Trophoblast cell (in vitro differentiated cells and primary cell): ENCODE measurements at regions not wholly inside any gene's neighbourhood (a gene's known extent, or its start where the extent isn't known, plus 50 kb on each side); places are given as distances from the start of the nearest gene placed in this dataset.
"Not testable (repeated sequence)": the region's sequence is repeated elsewhere in the genome, so short reads cannot be mapped to it uniquely, and the experiment has no call there.

Experiments
- DNase-seq, 2 donors: peaks; one replicate each; pipeline ENCODE4 v3.0.0-alpha.2; 2016
- H2AFZ ChIP-seq: 2 replicates; pipeline ENCODE4 v1.6.1; 2013; ENCODE audit warnings: low read length, moderate library complexity, mild to moderate bottlenecking; ENCODE audit not compliant: insufficient read depth, poor library complexity
- H2AK5ac ChIP-seq: 2 replicates; pipeline ENCODE4 v1.6.1; 2013; ENCODE audit warnings: mild to moderate bottlenecking, low read length
- H2BK120ac ChIP-seq: 2 replicates; pipeline ENCODE4 v1.6.1; 2013; ENCODE audit warnings: low read length, mild to moderate bottlenecking, moderate library complexity; ENCODE audit not compliant: insufficient read depth, poor library complexity
- H2BK12ac ChIP-seq: 2 replicates; pipeline ENCODE4 v1.6.1; 2013; ENCODE audit warnings: mild to moderate bottlenecking, low read length, moderate library complexity
- H2BK5ac ChIP-seq: 2 replicates; pipeline ENCODE4 v1.6.1; 2013; ENCODE audit warnings: low read length, low read depth, moderate library complexity, mild to moderate bottlenecking; ENCODE audit not compliant: poor library complexity
- H3K14ac ChIP-seq: 2 replicates; pipeline ENCODE4 v1.6.1; 2013; ENCODE audit warnings: mild to moderate bottlenecking, low read length
- H3K18ac ChIP-seq: 2 replicates; pipeline ENCODE4 v1.6.1; 2013; ENCODE audit warnings: mild to moderate bottlenecking, low read length
- H3K23ac ChIP-seq: 2 replicates; pipeline ENCODE4 v1.6.1; 2013; ENCODE audit warnings: low read length
- H3K27ac ChIP-seq: 2 replicates; pipeline ENCODE4 v1.5.1; 2013; ENCODE audit warnings: low read depth, mild to moderate bottlenecking, inconsistent platforms, low read length, moderate library complexity
- H3K27me3 ChIP-seq: 2 replicates; pipeline ENCODE4 v1.6.1; 2013; ENCODE audit warnings: inconsistent platforms, mild to moderate bottlenecking, low read length, moderate library complexity; ENCODE audit not compliant: insufficient read depth
- H3K36me3 ChIP-seq, 2 experiments: 1 replicate in 1 of 2; 2 replicates in 1 of 2; pipeline ENCODE4 v1.6.1; 2013; ENCODE audit warnings: low read length in 2 of 2, mild to moderate bottlenecking in 2 of 2, moderate library complexity in 1 of 2; ENCODE audit not compliant: insufficient read depth in 2 of 2, control insufficient read depth in 1 of 2
- H3K4ac ChIP-seq: 2 replicates; pipeline ENCODE4 v1.6.1; 2013; ENCODE audit warnings: low read depth, mild to moderate bottlenecking, low read length, moderate library complexity
- H3K4me1 ChIP-seq, 2 experiments: 1 replicate in 1 of 2; 2 replicates in 1 of 2; pipeline ENCODE4 v1.6.1; 2013; ENCODE audit warnings: low read length in 2 of 2, mild to moderate bottlenecking in 2 of 2, moderate library complexity in 1 of 2; ENCODE audit not compliant: insufficient read depth in 2 of 2, control insufficient read depth in 1 of 2
- H3K4me2 ChIP-seq: 2 replicates; pipeline ENCODE4 v1.6.1; 2013; ENCODE audit warnings: inconsistent platforms, mild to moderate bottlenecking, low read length, moderate library complexity
- H3K4me3 ChIP-seq: 2 replicates; pipeline ENCODE4 v1.5.1; 2013; ENCODE audit warnings: mild to moderate bottlenecking, low read depth, low read length, inconsistent platforms
- H3K79me1 ChIP-seq: one replicate; pipeline ENCODE4 v1.6.1; 2013; ENCODE audit warnings: low read length
- H3K79me2 ChIP-seq: 2 replicates; pipeline ENCODE4 v1.6.1; 2013; ENCODE audit warnings: low read length, mild to moderate bottlenecking; ENCODE audit not compliant: control insufficient read depth, insufficient read depth, poor library complexity
- H3K9ac ChIP-seq: 2 replicates; pipeline ENCODE4 v1.6.1; 2013; ENCODE audit warnings: mild to moderate bottlenecking, low read length
- H3K9me3 ChIP-seq: 2 replicates; pipeline ENCODE4 v1.6.1; 2013; ENCODE audit warnings: low read depth, mild to moderate bottlenecking, control low read depth, inconsistent platforms, low read length; ENCODE audit not compliant: insufficient read depth
- H4K12ac ChIP-seq: 2 replicates; pipeline ENCODE4 v1.6.1; 2013; ENCODE audit warnings: low read depth, mild to moderate bottlenecking, low read length, moderate library complexity
- H4K8ac ChIP-seq: 2 replicates; pipeline ENCODE4 v1.6.1; 2013; ENCODE audit warnings: low read depth, mild to moderate bottlenecking, low read length, moderate library complexity
- H4K91ac ChIP-seq: one replicate; pipeline ENCODE4 v1.6.1; 2013; ENCODE audit warnings: low read depth, mild to moderate bottlenecking, low read length, moderate library complexity
- WGBS: extraction: QIAGEN DNeasy Blood & Tissue Kit; methylation state at CpG from one replicate; pipeline ENCODE4 v1.1.7; 2013; ENCODE audit warnings: missing lambda C conversion rate; ENCODE audit not compliant: insufficient read length, insufficient coverage; ENCODE audit errors: extremely low coverage; 5-methylcytosine and 5-hydroxymethylcytosine counted together

DNA sequence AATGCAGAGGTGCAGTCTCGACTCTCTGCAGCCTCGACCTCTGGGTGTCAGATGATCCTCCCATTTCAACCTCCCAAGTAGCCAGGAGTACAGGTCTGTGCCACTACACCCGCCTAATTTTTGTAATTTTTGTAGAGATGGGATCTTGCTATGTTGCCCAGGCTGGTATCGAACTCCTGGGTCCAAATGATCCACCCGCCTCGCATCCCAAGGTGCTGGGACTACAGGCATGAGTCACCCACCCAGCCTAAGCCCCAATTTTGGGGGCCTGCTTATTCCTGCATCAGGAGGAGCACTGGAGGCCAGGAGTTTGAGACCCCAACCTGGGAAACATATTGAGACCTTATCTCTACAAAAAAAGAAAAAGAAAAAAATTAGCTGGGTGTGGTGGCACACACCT is 80.1 kb upstream of the ADGRE5 start:
- Histone ChIP-seq H3K14ac (no peak overlapping the region), H3K79me1 (no peaks in the 10 kb centered on the region), H3K79me2 (no peaks in the 10 kb centered on the region), H3K36me3 (no peaks in the 10 kb centered on the region), H4K91ac (no peak overlapping the region), H3K23ac (no peak overlapping the region), H3K4ac (no peak overlapping the region), H3K9me3 (no peaks in the 10 kb centered on the region), H3K18ac (no peak overlapping the region), H2AK5ac (no peak overlapping the region), H3K9ac (no peak overlapping the region), H3K4me3 (no peak overlapping the region), H4K12ac (no peak overlapping the region), H4K8ac (no peak overlapping the region), H2AFZ (no peak overlapping the region), H2BK12ac (no peak overlapping the region), H3K4me1 (no peaks in the 10 kb centered on the region), H2BK5ac (no peak overlapping the region), H2BK120ac (no peak overlapping the region), H3K27me3 (no peaks in the 10 kb centered on the region), H3K4me2 (no peak overlapping the region), H3K27ac (no peak overlapping the region)
- WGBS = no CpG with 5 or more reads among the region's 6 CpGs
- DNase-seq = no peak

DNA sequence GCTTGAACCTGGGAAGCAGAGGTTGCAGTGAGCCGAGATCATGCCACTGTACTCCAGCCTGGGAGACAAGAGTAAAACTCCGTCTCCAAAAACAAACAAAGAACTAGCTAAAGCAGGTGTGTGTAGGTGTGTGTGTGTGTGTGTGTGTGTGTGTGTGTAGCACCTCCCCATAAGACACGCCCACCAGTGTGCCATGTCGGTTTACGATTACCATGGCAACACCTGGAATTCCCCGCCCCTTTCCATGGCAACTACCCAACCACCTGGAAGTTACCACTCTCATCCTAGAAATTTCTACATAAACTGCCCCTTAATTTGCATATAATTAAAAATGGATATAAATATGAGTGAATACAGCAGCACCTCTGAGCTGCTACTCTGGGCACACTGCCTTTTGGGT is 80.9 kb upstream of the ADGRE5 start:
- H3K9ac ChIP-seq = no peak overlapping the region
- H3K79me2 ChIP-seq = no peaks in the 10 kb centered on the region
- no peaks in the 10 kb centered on the region for H3K36me3 ChIP-seq
- no peak overlapping the region for H2BK5ac ChIP-seq
- H3K4ac ChIP-seq = no peak overlapping the region
- no peak overlapping the region for H4K8ac ChIP-seq
- H2BK12ac ChIP-seq = no peak overlapping the region
- H2AFZ ChIP-seq = no peak overlapping the region
- H3K4me3 ChIP-seq = no peak overlapping the region
- no peak overlapping the region for H2BK120ac ChIP-seq
- WGBS = no CpG with 5 or more reads among the region's 6 CpGs
- H3K4me1 ChIP-seq = no peaks in the 10 kb centered on the region
- H4K91ac ChIP-seq = no peak overlapping the region
- H3K79me1 ChIP-seq = no peaks in the 10 kb centered on the region
- H4K12ac ChIP-seq = no peak overlapping the region
- no peak overlapping the region for H3K18ac ChIP-seq
- H3K4me2 ChIP-seq = no peak overlapping the region
- H3K27me3 ChIP-seq = no peaks in the 10 kb centered on the region
- H2AK5ac ChIP-seq = no peak overlapping the region
- H3K9me3 ChIP-seq = no peaks in the 10 kb centered on the region
- no peak overlapping the region for H3K14ac ChIP-seq
- no peak overlapping the region for H3K27ac ChIP-seq
- no peak for DNase-seq
- no peak overlapping the region for H3K23ac ChIP-seq

DNA sequence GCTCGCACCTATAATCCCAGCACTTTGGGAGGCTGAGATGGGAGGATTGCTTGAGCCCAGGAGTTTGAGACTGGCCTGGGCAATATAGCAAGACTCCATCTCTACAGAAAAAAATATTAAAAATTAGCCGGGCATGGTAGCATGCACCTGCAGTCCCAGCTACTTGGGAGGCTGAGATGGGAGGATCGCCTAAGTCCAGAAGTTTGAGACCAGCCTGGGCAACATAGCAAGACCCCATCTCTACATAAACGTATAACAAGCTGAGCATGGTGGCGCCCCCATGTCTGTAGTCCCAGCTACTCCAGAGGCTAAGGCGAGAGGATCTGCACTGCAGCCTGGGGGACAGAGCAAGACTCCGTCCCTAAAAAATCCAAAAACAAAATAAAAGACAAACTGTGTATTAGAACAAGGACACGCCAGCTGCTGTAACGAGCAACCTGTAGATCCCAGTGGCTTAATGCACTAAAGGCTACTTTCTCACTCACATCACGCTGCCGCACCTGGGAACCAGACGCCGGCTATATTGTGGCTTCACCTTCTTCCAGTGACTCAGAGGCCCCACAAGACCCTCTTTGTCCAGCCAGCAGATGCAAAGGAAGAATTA is 81.9 kb upstream of the ADGRE5 start:
- not testable (repeated sequence) for H2BK120ac ChIP-seq, H2AFZ ChIP-seq, H3K4me3 ChIP-seq, H2AK5ac ChIP-seq, H3K27me3 ChIP-seq, H3K23ac ChIP-seq, H3K27ac ChIP-seq, DNase-seq, H3K79me1 ChIP-seq, H3K18ac ChIP-seq, H2BK12ac ChIP-seq, H3K4ac ChIP-seq, H3K9me3 ChIP-seq, H4K12ac ChIP-seq, H3K4me2 ChIP-seq, H3K4me1 ChIP-seq, H2BK5ac ChIP-seq, H3K9ac ChIP-seq, H4K8ac ChIP-seq, H3K14ac ChIP-seq, H3K36me3 ChIP-seq, H3K79me2 ChIP-seq, H4K91ac ChIP-seq
- WGBS = no CpG with 5 or more reads among the region's 13 CpGs

DNA sequence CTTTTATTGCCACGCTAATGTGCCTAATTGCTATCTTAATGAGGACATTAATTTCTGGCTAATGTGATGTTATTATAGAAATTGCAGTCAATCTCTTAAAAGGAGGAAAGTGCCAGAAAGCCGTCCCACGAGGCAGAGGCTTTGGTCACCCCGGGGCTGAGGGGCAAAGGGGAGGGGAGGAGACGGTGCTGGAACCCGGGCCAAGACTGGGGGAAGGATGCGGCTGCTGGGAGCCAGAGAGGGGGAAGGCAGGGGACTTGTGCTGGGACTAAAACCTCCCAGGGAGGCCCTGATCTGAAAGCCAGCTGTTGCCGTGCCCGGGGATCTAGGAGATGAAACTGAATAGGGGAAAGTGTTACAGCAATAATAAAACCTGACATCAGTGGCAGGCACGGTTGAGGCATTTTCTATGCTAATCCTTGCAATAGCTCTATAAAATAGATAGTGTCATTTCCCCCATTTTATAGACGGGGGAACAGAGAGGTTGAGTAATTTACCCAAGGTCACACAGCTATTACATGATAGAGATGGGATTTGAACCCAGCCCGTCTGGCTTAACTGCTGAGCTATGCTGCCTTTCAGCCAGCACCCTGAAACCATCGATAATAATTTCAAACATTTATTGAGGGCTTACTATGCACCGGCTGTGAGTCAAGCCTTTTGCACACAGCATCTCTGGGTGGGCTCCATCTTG is 83.2 kb upstream of the ADGRE5 start:
- H4K91ac ChIP-seq, H3K4ac ChIP-seq, H3K9ac ChIP-seq, H3K27me3 ChIP-seq, H3K23ac ChIP-seq, H3K18ac ChIP-seq, H3K4me1 ChIP-seq, H3K9me3 ChIP-seq, H2AK5ac ChIP-seq, H3K79me1 ChIP-seq, H3K14ac ChIP-seq, H2BK120ac ChIP-seq, H4K12ac ChIP-seq, H2AFZ ChIP-seq, H3K36me3 ChIP-seq, H2BK5ac ChIP-seq, H2BK12ac ChIP-seq, H4K8ac ChIP-seq, H3K79me2 ChIP-seq, H3K4me3 ChIP-seq, H3K27ac ChIP-seq, DNase-seq, H3K4me2 ChIP-seq: not testable (repeated sequence)
- no CpG with 5 or more reads among the region's 14 CpGs for WGBS
